IgD-negative memory B cell (primary cell): ENCODE measurements at regions not wholly inside any gene's neighbourhood (a gene's known extent, or its start where the extent isn't known, plus 50 kb on each side); places are given as distances from the start of the nearest gene placed in this dataset.

Experiments used
- H3K27ac Mint-ChIP-seq, 3 donors: one replicate each; pipeline ENCODE4 v1.8.0; 2020 to 2022; ENCODE audit warnings: mild to moderate bottlenecking in 3 of 3, mixed read lengths in 3 of 3, moderate library complexity in 1 of 3
- H3K27me3 Mint-ChIP-seq: one replicate; pipeline ENCODE4 v1.8.0; 2021; ENCODE audit warnings: mixed read lengths
- H3K36me3 Mint-ChIP-seq: one replicate; pipeline ENCODE4 v1.8.0; 2020; ENCODE audit warnings: mild to moderate bottlenecking, mixed read lengths
- H3K4me1 Mint-ChIP-seq, 3 donors: one replicate each; pipeline ENCODE4 v1.8.0; 2020 to 2022; ENCODE audit warnings: mixed read lengths in 3 of 3, mild to moderate bottlenecking in 1 of 3
- H3K4me3 Mint-ChIP-seq, 4 donors: one replicate each; pipeline ENCODE4 v1.8.0; 2020 to 2022; ENCODE audit warnings: mild to moderate bottlenecking in 4 of 4, mixed read lengths in 4 of 4, moderate library complexity in 3 of 4
- H3K9me3 Mint-ChIP-seq, 3 donors: one replicate each; pipeline ENCODE4 v1.8.0; 2020 to 2021; ENCODE audit warnings: mixed read lengths in 3 of 3, mild to moderate bottlenecking in 1 of 3

DNA sequence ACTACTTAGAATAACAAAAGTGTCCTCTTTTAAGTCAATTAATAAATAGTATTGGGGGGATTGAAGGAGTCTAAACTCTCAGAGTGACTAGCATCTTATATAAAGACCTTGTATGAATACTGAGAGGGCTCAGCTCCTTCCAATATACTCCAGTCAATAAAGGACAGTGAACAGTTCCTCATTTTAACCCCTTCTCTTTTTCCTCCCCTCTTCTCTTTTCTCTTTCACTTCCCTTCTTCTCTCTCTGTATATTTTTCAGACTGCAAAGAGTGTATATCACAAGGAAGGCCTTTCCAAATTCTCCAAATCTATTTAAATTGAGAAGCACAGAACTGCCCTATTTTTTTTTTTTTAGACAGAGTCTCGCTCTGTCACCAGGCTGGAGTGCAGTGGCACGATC lies 99.5 kb downstream of the CD164 start:
- Mint-ChIP-seq H3K4me1 (peaks cover 0 to 2% (median 2%) of the 10 kb centered on the region in 3 donors), H3K27ac (no peak overlapping the region), H3K9me3 (peaks cover 0 to 3% (median 2%) of the 10 kb centered on the region in 3 donors), H3K4me3 (peak overlapping the region in 1 of 4 donors; percentile 7), H3K36me3 (no peaks in the 10 kb centered on the region), H3K27me3 (no peaks in the 10 kb centered on the region)

DNA sequence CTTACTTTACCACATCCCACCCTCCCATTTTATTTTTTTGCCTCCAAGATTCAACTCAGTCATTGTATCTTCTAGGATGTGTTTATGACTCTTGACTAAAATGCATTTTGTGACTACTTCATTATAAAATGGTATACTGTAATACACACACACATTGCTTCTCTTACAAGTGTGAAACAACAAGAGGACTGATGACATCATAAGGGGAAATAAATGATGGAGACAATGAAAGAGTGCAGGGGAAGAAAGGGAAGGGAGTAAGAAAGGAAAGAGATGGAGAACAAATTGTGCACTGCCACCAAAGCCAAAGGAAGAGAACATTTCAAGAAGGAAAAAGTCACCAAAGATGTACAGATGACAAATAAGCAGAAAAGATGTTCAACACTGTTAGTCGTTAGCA lies 102.6 kb downstream of the CD164 start:
- Mint-ChIP-seq H3K4me3 (no peak overlapping the region), H3K9me3 (peaks cover 0 to 2% (median 0%) of the 10 kb centered on the region in 3 donors), H3K36me3 (no peaks in the 10 kb centered on the region), H3K27me3 (no peaks in the 10 kb centered on the region), H3K27ac (no peak overlapping the region), H3K4me1 (peaks cover 0 to 2% (median 2%) of the 10 kb centered on the region in 3 donors)

DNA sequence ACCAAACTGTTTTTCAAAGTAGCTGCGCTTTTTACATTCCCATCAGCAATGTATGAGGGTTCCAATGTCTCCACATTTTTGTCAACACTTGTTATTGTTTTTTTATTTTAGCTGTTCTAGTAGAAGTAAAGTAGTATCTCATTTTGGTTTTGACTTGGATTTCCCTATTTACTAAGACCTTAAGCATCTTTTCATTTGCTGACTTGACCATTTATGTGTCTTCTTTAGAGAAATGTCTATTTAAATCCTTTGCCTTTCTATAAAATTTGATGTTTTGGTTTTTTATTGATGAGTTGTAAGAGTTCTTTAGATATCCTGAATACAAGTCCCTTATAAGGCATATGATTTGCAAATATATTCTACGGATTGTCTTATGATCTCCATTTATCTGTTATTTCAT lies 110.6 kb downstream of the CD164 start:
- peaks cover 1% of the 10 kb centered on the region for H3K36me3 Mint-ChIP-seq
- H3K27me3 Mint-ChIP-seq, result no peaks in the 10 kb centered on the region
- H3K4me1 Mint-ChIP-seq, result no peaks in the 10 kb centered on the region
- no peak overlapping the region for H3K4me3 Mint-ChIP-seq
- no peak overlapping the region for H3K27ac Mint-ChIP-seq
- peaks cover 10 to 15% (median 12%) of the 10 kb centered on the region in 3 donors for H3K9me3 Mint-ChIP-seq

DNA sequence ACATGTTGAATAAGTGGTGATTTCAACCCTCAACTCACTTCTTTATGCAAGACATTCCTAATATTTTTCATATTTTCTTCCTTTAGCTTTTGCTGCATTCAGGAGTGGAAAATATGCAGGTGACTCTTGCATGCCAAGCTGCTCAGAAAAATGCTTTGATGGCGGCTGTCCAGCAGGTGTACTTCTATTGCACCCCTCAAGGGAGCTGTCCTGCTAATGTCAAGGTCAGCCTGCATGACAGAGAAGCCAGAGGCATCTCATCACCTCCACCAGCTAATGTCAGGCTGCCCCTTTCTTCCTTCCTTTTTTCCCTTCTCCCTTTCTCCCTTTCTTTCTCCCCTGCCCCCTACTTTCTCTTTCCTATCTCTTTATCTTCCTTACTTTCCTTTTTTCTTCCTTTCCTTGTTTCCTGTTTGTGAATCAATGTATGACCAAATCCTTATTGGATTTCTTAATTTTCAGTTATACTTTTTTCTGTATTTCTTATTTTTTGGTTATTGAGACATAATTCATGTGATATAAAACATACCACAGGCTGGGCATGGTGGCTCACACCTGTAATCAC lies 112.2 kb downstream of the CD164 start:
- H3K4me1 Mint-ChIP-seq, result no peaks in the 10 kb centered on the region
- peaks cover 1% of the 10 kb centered on the region for H3K36me3 Mint-ChIP-seq
- no peaks in the 10 kb centered on the region for H3K27me3 Mint-ChIP-seq
- H3K4me3 Mint-ChIP-seq, result no peak overlapping the region
- H3K27ac Mint-ChIP-seq, result peak overlapping the region in 1 of 3 donors; percentile 25
- peaks cover 10 to 17% (median 12%) of the 10 kb centered on the region in 3 donors for H3K9me3 Mint-ChIP-seq

DNA sequence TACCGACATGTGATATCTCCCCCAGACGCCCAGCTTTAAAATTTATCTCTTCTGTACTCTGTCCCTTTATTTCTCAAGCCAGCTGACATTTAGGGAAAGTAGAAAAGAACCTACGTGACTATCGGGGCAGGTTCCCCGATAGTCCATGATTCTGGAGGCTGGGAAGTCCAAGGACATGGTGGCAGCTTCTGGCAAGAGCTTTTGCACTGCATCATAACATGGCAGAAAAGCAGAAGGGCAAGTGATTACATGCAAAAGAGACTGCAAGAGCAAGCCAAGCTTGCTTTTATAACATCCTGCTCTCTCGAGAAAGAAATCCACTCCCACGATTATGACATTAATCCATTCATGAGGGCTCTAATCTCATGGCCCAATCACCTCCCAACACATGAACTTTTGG lies 113.2 kb downstream of the CD164 start:
- Mint-ChIP-seq H3K27me3 (no peaks in the 10 kb centered on the region), H3K36me3 (peaks cover 5% of the 10 kb centered on the region), H3K27ac (no peak overlapping the region), H3K4me1 (no peaks in the 10 kb centered on the region), H3K9me3 (peaks cover 10 to 19% (median 12%) of the 10 kb centered on the region in 3 donors), H3K4me3 (no peak overlapping the region)

DNA sequence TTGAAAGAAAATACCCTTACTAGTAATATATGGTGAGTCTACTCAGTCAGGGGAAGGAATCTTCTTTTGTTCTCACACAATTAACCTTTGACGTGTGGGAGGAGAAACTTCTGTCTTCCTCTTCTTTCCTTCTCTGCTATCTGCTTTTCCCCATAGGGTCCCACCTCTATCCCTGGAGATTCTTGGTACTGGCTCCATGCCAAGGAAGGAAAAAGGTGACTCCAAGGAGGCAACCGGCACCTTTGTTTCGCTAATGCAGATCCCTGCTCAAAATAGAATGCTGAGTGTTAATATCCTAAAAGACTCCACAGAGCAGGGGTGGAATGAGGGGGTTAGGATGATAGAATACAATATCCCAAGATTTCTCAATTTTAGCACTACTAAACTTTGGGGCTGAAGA lies 116.7 kb downstream of the CD164 start:
- peaks cover 7 to 19% (median 12%) of the 10 kb centered on the region in 3 donors for H3K9me3 Mint-ChIP-seq
- peaks cover 7% of the 10 kb centered on the region for H3K36me3 Mint-ChIP-seq
- peaks cover 2% of the 10 kb centered on the region for H3K27me3 Mint-ChIP-seq
- peaks cover 0 to 1% (median 0%) of the 10 kb centered on the region in 3 donors for H3K4me1 Mint-ChIP-seq
- no peak overlapping the region for H3K27ac Mint-ChIP-seq
- H3K4me3 Mint-ChIP-seq, result no peak overlapping the region

DNA sequence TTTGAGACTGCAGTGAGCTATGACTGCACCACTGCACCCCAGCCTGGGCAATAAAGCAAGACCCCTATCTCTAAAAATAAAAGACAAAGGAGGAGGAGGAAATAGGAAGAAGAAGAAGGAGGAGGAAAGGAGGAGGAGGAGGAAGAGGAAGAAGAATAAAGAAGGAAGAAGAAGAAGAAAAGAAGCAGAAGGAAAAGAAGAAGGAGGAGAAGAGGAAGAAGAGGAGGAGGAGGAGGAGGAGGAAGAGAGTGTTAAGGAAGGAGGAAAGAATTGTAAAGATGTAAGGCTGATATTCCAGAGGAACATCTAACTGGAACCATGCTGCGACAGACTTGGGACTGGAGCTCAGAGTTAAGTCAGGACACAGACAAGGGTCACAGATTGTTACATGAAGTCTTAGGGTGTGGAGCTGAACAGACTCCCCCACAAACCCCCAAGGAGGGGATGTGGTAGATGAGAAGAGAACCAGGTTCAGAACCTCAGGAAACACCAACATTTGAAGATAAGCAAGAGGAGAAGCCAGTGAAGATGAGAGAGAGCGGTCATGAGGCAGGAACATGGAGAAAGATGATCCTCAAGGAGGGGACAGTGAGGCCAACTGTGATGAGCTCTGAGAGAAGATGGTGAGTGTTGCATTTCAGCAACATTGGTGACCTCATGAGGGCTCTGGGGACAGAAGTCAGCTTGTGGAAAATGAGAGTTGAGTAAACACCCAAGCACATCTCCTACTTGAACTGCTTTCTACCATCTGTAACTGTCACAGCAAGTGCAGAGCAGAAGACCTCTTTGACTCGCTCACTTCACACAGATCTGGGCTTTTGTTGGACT lies 118.2 kb downstream of the CD164 start:
- peaks cover 7% of the 10 kb centered on the region for H3K36me3 Mint-ChIP-seq
- H3K27me3 Mint-ChIP-seq, result peaks cover 2% of the 10 kb centered on the region
- H3K4me3 Mint-ChIP-seq, result no peak overlapping the region
- peaks cover 7 to 10% (median 9%) of the 10 kb centered on the region in 3 donors for H3K9me3 Mint-ChIP-seq
- no peak overlapping the region for H3K27ac Mint-ChIP-seq
- peaks cover 0 to 1% (median 0%) of the 10 kb centered on the region in 3 donors for H3K4me1 Mint-ChIP-seq

DNA sequence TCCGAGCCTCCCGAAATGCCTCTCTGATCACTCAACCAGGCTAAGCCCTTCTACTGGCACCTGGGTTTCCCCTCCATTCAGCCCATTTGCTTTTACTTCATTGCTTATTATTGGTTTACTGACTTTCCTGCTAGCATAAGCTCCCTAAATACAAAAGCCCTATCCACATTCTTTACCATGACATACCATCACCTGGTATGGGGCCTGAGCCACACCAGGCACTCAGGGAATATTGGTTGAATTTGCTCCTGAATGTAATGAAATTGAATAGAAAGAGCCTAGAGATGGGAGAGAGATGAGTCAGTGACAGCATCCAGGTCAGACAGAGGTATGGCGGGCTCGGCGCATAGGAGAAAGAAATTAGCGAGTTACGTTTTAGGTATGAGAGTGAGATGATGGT lies 120.0 kb downstream of the CD164 start:
- H3K36me3 Mint-ChIP-seq, result peaks cover 7% of the 10 kb centered on the region
- H3K4me3 Mint-ChIP-seq, result no peak overlapping the region
- H3K9me3 Mint-ChIP-seq, result peaks cover 3 to 4% (median 3%) of the 10 kb centered on the region in 3 donors
- H3K4me1 Mint-ChIP-seq, result peaks cover 0 to 1% (median 0%) of the 10 kb centered on the region in 3 donors
- H3K27ac Mint-ChIP-seq, result no peak overlapping the region
- peaks cover 2% of the 10 kb centered on the region for H3K27me3 Mint-ChIP-seq

DNA sequence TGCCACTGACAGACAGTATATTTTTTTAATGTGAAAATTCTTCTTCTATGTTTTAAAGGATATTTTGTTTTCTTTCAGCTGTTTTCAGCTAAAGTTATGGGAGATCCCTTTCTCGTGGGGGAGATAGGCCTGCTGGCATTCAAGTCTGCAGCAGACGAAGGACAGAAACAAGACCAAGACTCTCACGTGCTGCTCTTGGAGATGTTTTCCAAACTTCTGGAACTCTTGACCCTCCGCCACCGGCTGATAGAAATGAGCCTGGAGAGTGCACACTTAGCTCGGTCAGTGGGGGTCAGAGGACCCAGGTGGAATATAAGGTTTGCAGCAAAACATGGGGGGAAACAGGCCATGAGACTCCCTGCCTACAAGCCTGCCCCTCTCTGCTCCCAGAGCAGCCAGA lies 120.5 kb downstream of the CD164 start:
- peaks cover 0 to 1% (median 0%) of the 10 kb centered on the region in 3 donors for H3K4me1 Mint-ChIP-seq
- H3K36me3 Mint-ChIP-seq, result peaks cover 6% of the 10 kb centered on the region
- H3K9me3 Mint-ChIP-seq, result peaks cover under 1 to 4% (median under 1%) of the 10 kb centered on the region in 3 donors
- H3K27ac Mint-ChIP-seq, result no peak overlapping the region
- peaks cover 2% of the 10 kb centered on the region for H3K27me3 Mint-ChIP-seq
- H3K4me3 Mint-ChIP-seq, result no peak overlapping the region

DNA sequence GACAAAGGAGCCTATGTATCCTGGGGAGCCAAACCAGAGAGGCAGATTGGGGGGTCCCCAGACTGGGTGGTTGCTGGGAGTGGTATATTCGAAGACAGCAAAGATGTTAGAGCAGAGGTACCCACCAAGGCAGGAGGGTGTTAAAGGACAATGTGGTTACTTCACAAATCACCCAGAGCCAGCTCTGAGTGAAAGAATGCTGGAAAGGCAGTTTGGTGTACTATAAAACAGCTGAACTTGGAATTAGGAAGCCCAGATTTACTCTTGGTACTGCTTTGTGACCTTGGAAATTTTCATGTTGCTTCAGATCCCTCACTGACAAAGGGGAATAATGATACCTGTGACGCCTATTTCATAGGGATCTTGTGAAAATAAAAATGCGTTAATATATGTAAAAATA lies 121.6 kb downstream of the CD164 start:
- Mint-ChIP-seq H3K4me1 (peaks cover 0 to 1% (median 0%) of the 10 kb centered on the region in 3 donors), H3K9me3 (peaks cover 0 to 4% (median 0%) of the 10 kb centered on the region in 3 donors), H3K4me3 (no peak overlapping the region), H3K27me3 (peaks cover 2% of the 10 kb centered on the region), H3K27ac (no peak overlapping the region), H3K36me3 (peaks cover 6% of the 10 kb centered on the region)

DNA sequence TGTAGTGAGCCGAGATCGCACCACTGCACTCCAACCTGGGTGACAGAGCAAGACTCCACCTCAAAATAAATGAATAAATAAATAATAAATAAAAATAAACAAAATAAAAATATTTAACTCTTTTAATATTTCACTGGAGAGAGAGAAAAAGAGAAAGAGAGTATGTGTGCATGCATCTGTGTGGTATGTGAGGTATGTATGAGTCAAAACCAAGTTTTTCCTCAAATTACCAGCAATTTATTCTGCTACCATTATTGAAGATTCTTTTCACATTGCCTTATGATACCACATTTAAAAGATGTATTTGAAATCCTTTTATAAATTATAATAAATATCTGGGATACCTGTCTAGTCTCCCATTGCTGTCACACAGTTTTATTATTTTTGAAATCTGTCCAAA lies 122.1 kb downstream of the CD164 start:
- peaks cover 0 to 2% (median 0%) of the 10 kb centered on the region in 3 donors for H3K9me3 Mint-ChIP-seq
- no peak overlapping the region for H3K27ac Mint-ChIP-seq
- no peak overlapping the region for H3K4me3 Mint-ChIP-seq
- H3K4me1 Mint-ChIP-seq, result peaks cover 0 to 1% (median 0%) of the 10 kb centered on the region in 3 donors
- peaks cover 2% of the 10 kb centered on the region for H3K27me3 Mint-ChIP-seq
- peaks cover 6% of the 10 kb centered on the region for H3K36me3 Mint-ChIP-seq

DNA sequence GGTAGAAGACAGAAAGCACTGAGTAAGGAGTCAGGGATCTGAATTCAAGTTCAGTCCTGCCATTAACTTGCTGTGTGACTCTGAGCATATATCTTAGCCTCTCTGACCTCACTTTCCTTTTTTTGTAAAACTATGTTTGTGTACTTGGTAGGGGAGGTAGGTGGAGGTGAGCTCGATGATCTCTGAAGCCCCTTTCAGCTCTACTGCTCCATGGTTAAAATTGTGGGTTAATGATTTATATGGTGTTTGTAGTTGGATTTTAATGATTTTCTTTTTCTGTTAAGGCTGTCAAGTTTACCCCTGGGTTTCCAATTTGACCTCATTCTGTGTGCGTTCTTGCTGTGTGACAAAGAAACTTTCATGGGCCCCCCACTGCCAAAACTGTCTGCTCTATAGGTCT lies 124.1 kb downstream of the CD164 start:
- Mint-ChIP-seq H3K27me3 (no peaks in the 10 kb centered on the region), H3K4me1 (peaks cover 0 to 3% (median 0%) of the 10 kb centered on the region in 3 donors), H3K4me3 (no peak overlapping the region), H3K27ac (no peak overlapping the region), H3K36me3 (peaks cover 2% of the 10 kb centered on the region), H3K9me3 (no peaks in the 10 kb centered on the region)

DNA sequence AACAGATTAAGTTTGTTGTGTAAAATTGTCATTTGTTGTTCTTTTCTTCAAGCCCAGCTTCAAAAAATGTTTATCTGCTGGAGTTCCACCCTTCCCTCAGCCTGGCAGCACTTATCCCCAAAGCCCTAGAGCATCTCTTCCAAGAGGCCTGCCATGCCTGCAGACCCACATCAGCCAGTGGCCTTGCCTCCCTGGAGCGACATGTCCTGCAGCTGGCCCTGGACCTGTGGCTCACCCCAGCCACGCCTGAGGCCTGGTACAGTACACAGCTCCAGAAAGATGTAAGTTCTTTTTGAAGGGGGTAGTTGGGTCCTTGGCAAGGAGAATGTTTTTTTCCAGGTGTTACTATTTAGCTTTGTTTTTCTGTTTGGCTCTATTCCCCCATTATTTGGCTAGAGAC lies 124.8 kb downstream of the CD164 start:
- no peaks in the 10 kb centered on the region for H3K9me3 Mint-ChIP-seq
- no peak overlapping the region for H3K4me3 Mint-ChIP-seq
- peaks cover 2% of the 10 kb centered on the region for H3K36me3 Mint-ChIP-seq
- peaks cover 0 to 3% (median 0%) of the 10 kb centered on the region in 3 donors for H3K4me1 Mint-ChIP-seq
- no peaks in the 10 kb centered on the region for H3K27me3 Mint-ChIP-seq
- no peak overlapping the region for H3K27ac Mint-ChIP-seq

DNA sequence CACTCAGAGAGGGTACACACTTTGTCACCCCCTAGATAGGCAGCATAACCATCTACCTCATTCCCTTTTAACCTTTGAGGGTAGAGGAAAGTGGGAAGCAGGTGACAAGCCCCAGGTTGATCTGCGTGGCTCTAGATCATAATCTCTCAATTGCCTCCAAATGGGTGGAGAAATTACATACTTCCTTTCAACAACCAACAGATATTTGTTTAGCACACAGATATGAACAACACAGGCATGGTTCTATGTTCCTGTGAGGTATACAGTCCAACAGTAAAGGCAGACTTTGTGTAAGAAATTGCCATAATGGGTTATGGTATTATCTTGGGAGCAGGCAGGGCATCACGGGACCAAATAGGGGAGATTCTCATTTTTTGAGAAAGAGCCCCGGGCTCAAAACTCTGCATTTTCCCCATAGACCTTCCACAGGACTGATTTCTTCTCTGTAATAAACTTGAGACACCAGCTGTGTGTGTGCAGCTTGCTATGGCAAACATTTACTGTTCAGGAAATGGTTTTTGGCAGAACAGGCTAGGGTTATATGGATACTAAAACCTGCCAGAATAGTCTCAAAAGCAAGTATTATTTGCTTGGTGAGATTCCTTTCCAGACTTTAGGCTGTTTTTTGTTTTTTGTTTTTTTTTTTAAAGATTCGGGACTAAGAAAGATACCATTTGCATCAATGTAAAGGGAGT lies 126.2 kb downstream of the CD164 start:
- H3K36me3 Mint-ChIP-seq, result no peaks in the 10 kb centered on the region
- H3K4me3 Mint-ChIP-seq, result no peak overlapping the region
- no peak overlapping the region for H3K27ac Mint-ChIP-seq
- H3K27me3 Mint-ChIP-seq, result peaks cover 3% of the 10 kb centered on the region
- H3K4me1 Mint-ChIP-seq, result peaks cover 0 to 1% (median 0%) of the 10 kb centered on the region in 3 donors
- peaks cover 0 to 2% (median 0%) of the 10 kb centered on the region in 3 donors for H3K9me3 Mint-ChIP-seq

DNA sequence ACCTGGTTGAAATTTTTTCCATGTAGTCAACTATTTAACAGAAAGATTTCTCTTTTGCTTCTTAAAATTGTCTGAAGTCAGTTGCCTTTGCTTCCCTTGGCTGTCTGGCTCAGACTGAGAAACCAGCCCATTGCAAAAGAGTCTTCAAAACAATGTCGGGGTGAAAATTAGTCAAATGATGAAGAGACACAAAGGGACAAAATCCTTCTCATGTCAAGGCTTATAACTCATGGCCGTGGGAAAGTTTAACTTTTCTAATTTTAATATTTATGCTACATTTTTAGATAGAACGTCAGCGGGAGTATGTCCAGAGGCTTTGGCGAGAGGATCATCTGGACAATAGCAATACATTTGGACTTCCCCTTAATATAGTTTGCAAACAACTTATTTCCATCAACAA lies 127.2 kb downstream of the CD164 start:
- no peaks in the 10 kb centered on the region for H3K36me3 Mint-ChIP-seq
- H3K27ac Mint-ChIP-seq, result no peak overlapping the region
- H3K4me3 Mint-ChIP-seq, result no peak overlapping the region
- peaks cover 0 to 1% (median 0%) of the 10 kb centered on the region in 3 donors for H3K4me1 Mint-ChIP-seq
- peaks cover 0 to 3% (median 0%) of the 10 kb centered on the region in 3 donors for H3K9me3 Mint-ChIP-seq
- peaks cover 3% of the 10 kb centered on the region for H3K27me3 Mint-ChIP-seq
